Nephron (organoid): ENCODE measurements at regions not wholly inside any gene's neighbourhood (a gene's known extent, or its start where the extent isn't known, plus 50 kb on each side); places are given as distances from the start of the nearest gene placed in this dataset.
"Not testable (repeated sequence)": the region's sequence is repeated elsewhere in the genome, so short reads cannot be mapped to it uniquely, and the experiment has no call there.

Experiments
- H3K27ac Mint-ChIP-seq, 3 experiments: 2 replicates each; pipeline ENCODE4 v1.8.0; 2020; ENCODE audit warnings: mixed read lengths in 3 of 3, mild to moderate bottlenecking in 2 of 3, moderate library complexity in 1 of 3
- H3K27me3 Mint-ChIP-seq: 2 replicates; pipeline ENCODE4 v1.8.0; 2021; ENCODE audit warnings: low read depth, mild to moderate bottlenecking, moderate library complexity, mixed read lengths
- H3K36me3 Mint-ChIP-seq: 2 replicates; pipeline ENCODE4 v1.8.0; 2020; ENCODE audit warnings: low read depth, mixed read lengths
- H3K4me1 Mint-ChIP-seq: 2 replicates; pipeline ENCODE4 v1.8.0; 2020; ENCODE audit warnings: mixed read lengths
- H3K4me3 Mint-ChIP-seq, 3 experiments: 2 replicates each; pipeline ENCODE4 v1.8.0; 2020; ENCODE audit warnings: mild to moderate bottlenecking in 3 of 3, mixed read lengths in 3 of 3, moderate library complexity in 2 of 3
- H3K9me3 Mint-ChIP-seq: 2 replicates; pipeline ENCODE4 v1.8.0; 2020; ENCODE audit warnings: mixed read lengths
- TF ChIP-seq, protein P1 (sequence below), 3 experiments: fragments of 200-600 bp; sonication (generic); IDR thresholded peaks; one replicate each; pipeline ENCODE4 v1.5.0; 2021; ENCODE audit warnings: antibody characterized with exemption in 3 of 3; ENCODE audit not compliant: unreplicated experiment in 3 of 3

DNA sequence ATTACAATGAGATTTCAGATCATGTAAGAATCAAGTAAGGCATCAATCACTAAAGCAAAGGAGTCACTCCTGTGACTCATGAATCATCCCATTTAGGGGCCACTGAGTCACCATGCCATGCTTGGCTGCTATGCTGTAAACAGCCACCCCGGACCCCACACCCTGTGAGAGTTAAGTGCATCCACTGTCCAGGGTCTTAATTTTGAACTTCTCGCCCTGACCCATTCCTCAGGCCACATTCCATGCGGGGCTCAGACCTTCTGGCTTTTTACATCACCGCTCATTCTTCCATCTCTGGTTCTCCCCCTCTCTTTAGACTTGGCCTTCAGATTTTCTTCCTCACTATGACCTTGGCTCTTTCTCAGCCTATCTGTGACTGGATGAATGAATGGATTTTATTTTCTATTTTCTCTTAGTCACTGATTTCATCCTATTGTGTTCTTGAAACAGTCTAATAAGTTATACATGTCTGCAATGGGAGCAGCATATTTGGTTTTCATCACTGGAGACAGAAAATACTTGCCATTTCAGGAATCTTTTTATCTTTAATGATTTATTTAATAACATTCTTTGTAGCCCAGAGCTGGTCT lies 239.6 kb downstream of the SKIDA1 start:
- TF ChIP-seq, protein P1, sequence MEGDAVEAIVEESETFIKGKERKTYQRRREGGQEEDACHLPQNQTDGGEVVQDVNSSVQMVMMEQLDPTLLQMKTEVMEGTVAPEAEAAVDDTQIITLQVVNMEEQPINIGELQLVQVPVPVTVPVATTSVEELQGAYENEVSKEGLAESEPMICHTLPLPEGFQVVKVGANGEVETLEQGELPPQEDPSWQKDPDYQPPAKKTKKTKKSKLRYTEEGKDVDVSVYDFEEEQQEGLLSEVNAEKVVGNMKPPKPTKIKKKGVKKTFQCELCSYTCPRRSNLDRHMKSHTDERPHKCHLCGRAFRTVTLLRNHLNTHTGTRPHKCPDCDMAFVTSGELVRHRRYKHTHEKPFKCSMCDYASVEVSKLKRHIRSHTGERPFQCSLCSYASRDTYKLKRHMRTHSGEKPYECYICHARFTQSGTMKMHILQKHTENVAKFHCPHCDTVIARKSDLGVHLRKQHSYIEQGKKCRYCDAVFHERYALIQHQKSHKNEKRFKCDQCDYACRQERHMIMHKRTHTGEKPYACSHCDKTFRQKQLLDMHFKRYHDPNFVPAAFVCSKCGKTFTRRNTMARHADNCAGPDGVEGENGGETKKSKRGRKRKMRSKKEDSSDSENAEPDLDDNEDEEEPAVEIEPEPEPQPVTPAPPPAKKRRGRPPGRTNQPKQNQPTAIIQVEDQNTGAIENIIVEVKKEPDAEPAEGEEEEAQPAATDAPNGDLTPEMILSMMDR (IDR thresholded peaks at IDR 0.05; ENCODE audit: unreplicated experiment in 3 of 3), result no peak

DNA sequence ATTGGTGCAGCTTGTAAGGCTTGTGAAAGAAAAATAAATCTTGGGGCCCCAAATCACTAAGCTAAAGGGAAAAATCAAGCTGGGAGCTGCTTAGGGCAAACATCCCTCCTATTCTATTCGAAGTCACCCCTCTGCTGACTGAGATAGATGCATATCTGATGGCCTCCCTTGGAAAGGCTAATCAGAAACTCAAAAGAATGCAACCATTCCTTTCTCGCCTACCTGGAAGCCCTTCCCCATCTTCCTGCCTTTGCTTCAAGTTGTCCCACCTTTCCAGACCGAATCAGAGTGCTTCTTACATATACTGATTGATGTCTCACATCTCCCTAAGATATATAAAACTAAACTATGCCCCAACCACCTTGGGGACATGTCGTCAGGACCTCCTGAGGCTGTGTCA lies 240.3 kb downstream of the SKIDA1 start:
- Mint-ChIP-seq H3K4me3 (no peak overlapping the region), H3K36me3 (no peaks in the 10 kb centered on the region), H3K9me3 (peaks cover 5% of the 10 kb centered on the region), H3K4me1 (peaks cover 16% of the 10 kb centered on the region), H3K27me3 (no peaks in the 10 kb centered on the region), H3K27ac (no peak overlapping the region)
- TF ChIP-seq, protein P1 (IDR thresholded peaks at IDR 0.05; ENCODE audit: unreplicated experiment in 3 of 3), result no peak

More for the DNA sequence above, 239.6 kb downstream of the SKIDA1 start:
- Mint-ChIP-seq H3K27me3 (no peaks in the 10 kb centered on the region), H3K36me3 (no peaks in the 10 kb centered on the region), H3K27ac (no peak overlapping the region), H3K4me1 (peaks cover 22% of the 10 kb centered on the region), H3K4me3 (no peak overlapping the region), H3K9me3 (peaks cover 4% of the 10 kb centered on the region)

DNA sequence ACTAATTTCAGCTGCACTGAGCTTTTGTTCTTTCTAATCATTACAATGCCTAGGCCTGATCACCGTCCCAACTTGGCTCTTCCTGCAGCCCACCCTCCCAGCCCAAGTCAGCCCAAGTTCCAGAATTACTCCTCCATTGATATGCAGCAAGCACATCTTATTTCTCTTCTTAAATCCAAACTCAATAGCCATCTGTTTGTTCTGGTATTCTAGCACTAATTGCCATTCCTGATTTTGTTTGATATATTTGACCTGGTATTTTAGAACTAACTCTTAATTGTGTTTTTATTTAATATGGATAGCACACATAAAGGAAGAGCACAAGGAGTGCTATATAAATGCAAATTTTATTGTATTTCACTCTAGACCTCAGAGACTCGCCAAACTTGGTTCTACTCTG lies 241.2 kb downstream of the SKIDA1 start:
- Mint-ChIP-seq H3K9me3 (peaks cover 7% of the 10 kb centered on the region), H3K27ac (no peak overlapping the region), H3K4me1 (peaks cover 11% of the 10 kb centered on the region), H3K27me3 (no peaks in the 10 kb centered on the region), H3K36me3 (no peaks in the 10 kb centered on the region), H3K4me3 (no peak overlapping the region)
- TF ChIP-seq, protein P1 (IDR thresholded peaks at IDR 0.05; ENCODE audit: unreplicated experiment in 3 of 3), result no peak

DNA sequence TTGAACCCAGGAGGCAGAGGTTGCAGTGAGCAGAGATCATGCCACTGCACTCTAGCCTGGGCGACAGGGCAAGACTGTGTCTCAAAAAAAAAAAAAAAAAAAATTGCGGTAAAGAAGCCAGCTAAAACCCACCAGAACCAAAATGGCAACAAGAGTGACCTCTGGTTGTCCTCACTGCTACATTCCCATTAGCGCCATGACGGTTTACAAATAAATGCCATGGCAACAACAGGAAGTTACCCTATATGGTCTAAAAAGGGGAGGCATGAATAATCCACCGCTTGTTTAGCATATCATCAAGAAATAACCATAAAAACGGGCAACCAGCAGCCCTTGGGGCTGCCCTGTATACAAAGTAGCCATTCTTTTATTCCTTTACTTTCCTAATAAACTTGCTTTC lies 242.4 kb downstream of the SKIDA1 start:
- H3K27me3 Mint-ChIP-seq, result not testable (repeated sequence)

DNA sequence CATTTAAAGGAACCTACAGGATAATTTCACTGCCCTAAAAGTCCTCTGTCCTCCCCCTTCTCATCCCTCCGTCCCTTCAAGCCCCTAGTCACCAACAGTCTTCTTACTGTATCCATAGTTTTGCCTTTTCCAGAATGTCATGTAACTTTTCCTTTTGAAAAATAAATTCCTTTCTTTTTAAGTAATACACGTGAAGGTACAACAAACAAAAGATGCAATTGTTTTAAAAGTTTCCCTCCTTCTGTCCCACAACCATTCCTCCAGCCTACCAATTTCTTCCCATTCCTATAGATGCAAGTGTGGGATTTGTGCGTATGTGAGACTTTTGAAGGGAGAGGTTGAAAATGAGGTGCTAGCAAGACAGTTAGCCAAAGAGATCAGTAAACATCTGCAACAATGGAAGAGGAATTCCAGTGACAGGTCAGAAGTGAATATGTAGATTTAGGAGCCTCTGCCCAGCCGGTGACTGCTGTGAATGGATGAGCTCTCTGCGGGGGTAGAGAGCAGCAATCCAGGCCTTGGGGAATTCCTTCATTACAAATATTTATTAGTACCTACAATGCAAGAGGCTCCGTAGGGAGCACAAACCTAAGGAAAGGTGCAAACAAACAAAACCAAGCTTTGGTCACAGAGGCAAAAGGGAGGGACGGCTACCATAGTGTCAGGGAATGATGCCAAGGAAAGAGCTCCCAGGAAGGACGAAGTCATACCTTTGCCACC lies 243.6 kb downstream of the SKIDA1 start:
- H3K27ac Mint-ChIP-seq, result peak overlapping the region; percentile 16 to 28 (median 24)
- no peak overlapping the region for H3K4me3 Mint-ChIP-seq
- no peaks in the 10 kb centered on the region for H3K27me3 Mint-ChIP-seq
- H3K36me3 Mint-ChIP-seq, result no peaks in the 10 kb centered on the region
- peaks cover 22% of the 10 kb centered on the region for H3K4me1 Mint-ChIP-seq
- peaks cover 6% of the 10 kb centered on the region for H3K9me3 Mint-ChIP-seq
- TF ChIP-seq, protein P1 (IDR thresholded peaks at IDR 0.05; ENCODE audit: unreplicated experiment in 3 of 3), result no peak

More for the DNA sequence above, 242.4 kb downstream of the SKIDA1 start:
- H3K27ac Mint-ChIP-seq, H3K36me3 Mint-ChIP-seq, H3K9me3 Mint-ChIP-seq, H3K4me3 Mint-ChIP-seq: not testable (repeated sequence)
- H3K4me1 Mint-ChIP-seq, result peaks cover 22% of the 10 kb centered on the region

GRCh38 chr10:21280971-21281572 lies 244.4 kb downstream of the SKIDA1 start:
- Mint-ChIP-seq H3K27me3 (no peaks in the 10 kb centered on the region), H3K4me3 (no peak overlapping the region), H3K4me1 (peaks cover 22% of the 10 kb centered on the region), H3K9me3 (peaks cover 5% of the 10 kb centered on the region), H3K36me3 (no peaks in the 10 kb centered on the region), H3K27ac (peak overlapping the region in 2 of 3 experiments; percentile 22 to 62)
- TF ChIP-seq, protein P1 (IDR thresholded peaks at IDR 0.05; ENCODE audit: unreplicated experiment in 3 of 3), result no peak
